ENCODE measurements at regions not wholly inside any gene's neighbourhood (a gene's known extent, or its start where the extent isn't known, plus 50 kb on each side); places are given as distances from the start of the nearest gene placed in this dataset.

DNA sequence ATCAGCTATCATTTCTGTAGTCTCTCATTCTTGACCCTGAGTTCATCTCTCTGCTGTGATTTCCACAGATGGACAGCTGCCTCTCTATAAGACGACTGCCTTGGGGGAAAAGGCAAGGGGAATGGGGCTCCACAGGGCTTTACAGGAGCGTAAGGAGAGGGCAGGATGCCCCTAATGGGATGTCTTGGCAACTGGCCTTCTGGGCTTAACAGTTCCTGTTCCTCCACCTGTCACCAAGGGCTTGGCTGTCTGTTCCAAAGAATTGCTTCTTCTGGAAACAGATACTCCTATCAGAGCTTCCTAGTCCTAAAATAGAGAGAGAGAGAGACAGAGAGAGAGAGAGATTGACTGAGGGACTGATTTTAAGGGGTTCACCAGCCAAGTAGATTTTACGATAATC, 181.9 kb downstream of the TMEM200A start:
- TF ChIP-seq CTCF (IDR thresholded peaks at IDR 0.05), result no peak
- TF ChIP-seq POLR2A (IDR thresholded peaks at IDR 0.05), result no peak

Measured in uterus (tissue), 2 donors.